HG03097 (cell line): ENCODE measurements at regions not wholly inside any gene's neighbourhood (a gene's known extent, or its start where the extent isn't known, plus 50 kb on each side); places are given as distances from the start of the nearest gene placed in this dataset.

Experiments
- ATAC-seq: cut with Tn5 transposase; IDR thresholded peaks from one replicate; pipeline ENCODE4 v1.9.1; 2021; ENCODE audit not compliant: unreplicated experiment, low FRiP score

DNA sequence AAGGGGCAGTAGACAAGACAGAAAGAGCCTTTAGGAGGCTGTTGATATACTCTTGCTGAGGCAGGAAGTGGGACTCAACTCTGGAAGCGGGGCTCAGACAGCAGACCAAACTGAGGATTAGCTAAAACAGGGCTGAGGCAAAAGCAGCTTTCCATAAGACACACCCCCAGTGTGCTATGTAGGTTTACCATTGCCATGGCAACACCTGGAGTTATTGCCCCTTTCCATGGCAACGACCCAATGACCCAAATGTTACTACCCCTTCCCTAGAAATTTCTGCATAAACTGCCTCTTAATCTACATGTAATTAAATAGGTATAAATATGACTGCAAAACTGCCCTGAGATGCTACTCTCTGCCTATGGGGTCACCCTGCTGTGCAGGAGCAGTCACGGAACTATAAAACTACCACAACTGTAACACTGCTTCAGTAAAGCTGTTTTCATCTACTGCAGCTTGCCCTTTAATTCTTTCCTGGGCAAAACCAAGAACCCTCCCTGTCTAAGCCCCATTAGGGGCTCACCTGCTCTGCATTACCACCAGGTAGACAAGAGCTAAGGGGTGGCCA is 348.4 kb upstream of the PODXL start:
- ATAC-seq: no peak

DNA sequence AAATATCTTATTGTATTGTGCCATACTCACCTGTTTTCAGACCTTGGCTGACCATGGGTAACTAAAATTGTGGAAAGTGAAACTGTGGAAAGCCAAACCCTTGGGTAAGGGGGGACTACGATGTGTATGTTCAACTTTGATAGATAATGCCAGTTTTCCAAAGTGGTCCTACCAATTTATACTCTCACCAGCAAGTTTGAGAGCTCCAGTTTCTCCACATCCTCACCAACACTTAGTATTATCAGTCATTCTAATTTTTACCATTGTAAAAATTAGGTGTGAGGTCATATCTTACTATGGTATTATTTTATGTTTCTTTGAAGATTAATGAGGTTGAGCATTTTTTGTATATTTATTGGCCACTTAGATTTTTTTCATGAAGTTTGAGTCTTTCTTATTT is 346.9 kb upstream of the PODXL start:
- no peak for ATAC-seq

DNA sequence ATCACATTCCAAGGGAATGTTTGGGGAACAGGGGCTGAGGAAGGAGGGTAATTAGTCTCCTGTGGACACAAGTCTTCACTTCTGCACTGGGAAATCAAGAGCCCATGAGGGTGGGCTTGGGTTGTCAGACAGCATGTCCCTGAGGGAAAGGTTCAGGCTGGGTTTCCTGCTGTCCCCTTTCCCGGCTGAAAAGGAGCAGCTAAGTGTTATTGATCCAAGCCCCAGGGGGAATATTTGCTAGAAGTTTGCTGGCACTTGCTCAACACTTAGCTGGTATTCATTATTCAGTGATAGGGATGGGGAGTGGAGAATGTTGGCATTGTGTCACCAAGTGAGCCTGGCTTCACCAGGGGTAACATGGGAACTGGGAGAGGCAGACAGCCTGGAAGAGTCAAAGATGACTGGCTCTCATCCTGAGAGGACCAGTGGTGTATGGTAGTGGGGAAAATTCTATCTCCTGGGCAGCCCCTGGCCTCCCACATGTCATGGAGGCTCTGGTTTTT is 344.4 kb upstream of the PODXL start:
- ATAC-seq: no peak

DNA sequence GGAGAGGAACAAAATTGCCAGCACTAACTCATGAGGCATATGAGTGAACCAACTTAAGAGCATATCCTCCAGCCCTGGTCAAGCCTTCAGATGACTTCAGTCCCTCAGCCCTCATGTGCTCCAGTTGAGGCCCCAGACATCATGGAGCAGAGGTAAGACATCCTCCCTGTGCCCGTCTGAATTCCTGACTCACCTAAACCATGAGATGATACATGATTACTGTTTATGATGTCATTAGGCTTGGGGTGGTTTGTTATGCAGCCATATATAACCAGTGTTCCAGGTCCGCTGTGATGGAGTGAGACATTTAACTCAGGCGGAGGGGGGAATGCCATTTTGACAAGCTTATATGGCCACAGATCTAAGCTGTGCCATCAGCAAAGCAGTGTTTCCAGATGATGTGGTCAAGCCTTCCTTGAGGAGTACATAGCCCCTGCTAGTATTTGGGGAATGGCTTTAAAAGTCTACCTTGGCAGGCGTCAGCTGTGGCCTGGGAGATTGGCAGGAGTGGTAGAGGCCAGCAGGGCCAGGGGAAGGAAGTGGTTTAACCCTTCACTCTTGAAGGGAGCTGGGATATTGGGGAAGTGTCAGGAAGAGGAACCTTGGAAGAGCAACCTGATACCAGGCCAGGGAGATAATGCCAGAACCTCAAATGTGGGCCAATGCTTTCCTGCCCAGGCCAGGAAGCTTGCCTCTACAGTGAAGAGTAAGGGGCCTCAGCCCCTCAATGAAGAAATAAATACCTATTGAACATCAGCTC is 343.0 kb upstream of the PODXL start:
- no peak for ATAC-seq

DNA sequence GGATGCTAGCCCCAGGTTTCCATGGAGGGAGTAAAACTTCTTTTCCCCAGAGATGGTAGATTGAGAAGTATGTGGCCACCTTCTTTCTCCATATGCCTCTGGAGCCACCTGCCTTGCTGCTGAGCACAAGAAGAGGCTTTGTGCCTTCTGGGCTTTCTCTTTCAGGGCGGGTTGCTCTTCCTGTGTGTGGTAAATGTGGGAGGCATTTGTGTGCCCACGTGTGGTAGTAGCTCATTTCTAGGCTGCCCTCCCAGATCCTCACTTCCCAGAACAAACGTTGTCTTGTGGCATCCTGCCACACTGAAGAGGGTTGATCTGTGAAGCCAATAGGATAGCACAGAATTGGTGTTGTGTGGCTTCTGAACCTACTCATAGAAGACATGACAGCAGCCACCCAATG is 342.0 kb upstream of the PODXL start:
- no peak for ATAC-seq

DNA sequence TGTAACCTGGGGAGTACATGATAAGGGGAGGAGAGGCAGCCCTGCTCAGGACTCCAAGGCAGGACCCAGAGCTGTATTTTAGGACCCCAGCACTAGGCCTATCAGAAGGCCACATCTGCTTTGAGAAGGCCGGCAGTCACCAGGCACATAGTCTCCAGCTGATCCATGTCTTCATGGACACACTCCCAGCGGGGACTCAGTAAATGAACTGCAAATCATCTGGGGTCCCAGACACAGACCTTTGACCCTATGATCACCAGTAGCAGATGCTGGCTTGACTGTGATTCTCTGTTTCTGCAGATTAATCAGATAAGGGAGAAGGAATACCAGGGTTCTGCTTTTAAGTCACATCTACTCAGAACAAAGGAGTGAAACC is 341.4 kb upstream of the PODXL start:
- no peak for ATAC-seq

DNA sequence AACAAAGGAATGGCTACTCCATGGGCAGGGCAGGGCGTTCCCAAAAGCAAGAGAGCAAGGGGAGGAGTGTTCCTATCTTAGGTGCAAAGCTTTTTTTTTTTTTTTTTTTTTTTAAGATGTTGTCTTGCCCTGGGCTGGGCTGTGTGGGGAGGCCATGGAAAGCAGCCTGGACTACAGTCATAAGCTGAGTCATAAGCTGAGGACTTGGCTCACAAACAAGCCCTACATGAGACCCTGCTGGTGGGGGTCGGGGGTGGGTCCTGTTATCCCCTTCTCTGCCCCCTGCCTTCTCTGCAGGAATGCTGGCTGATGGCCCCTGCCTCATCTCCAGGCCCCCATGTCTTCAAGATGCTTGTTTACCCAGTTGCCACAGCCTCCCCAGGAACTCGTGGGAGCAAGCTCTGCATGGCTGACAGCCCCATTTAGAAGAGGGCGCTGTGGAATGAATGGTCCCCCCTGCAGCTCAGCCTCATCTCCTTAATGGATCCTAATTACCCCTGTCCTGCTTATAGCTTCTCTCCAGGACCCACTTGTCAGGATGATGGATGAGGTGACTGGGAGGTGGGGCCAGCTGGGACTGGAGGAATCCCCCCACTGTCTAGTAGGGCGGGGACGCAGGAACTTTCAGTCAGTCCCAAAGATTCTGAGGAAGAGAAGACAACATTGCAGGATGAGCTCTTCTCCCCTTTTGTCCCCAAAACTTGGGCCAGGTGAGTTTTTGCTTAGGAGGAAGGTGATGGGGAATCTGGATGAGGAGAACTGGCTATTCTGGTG is 340.8 kb upstream of the PODXL start:
- ATAC-seq: no peak

DNA sequence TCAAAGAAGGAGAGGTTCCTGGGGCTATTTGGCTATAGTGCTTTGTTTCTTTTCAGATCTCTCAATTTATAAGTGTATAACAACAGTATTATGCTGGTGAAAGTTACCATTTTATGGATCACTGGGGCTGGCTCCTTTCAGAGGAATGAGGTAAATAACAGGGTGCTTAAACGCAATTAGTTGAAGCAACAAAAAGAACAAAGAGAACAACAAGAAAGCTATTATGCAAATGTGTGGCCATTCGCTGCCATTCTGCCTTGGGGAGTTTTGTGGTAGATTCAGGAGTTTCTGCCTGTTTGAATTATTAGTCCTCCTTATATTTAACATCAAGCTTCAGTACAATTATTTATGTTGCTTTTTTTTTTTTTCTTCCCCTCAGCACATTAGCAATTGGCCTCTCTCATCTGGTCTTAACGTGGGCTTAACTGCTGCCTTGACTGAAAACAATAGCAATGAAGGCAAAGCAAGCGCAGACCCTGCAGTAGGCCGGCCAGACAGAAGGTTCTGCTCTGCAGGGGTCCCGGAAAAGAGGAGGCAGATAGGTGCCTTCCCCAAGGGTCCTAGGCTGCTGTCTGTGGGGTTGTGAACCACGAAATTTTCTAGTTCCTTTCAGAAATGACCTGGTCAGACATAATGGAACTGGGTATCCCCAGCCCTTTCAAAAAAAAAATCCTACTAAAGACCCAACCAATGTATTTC is 339.9 kb upstream of the PODXL start:
- no peak for ATAC-seq

DNA sequence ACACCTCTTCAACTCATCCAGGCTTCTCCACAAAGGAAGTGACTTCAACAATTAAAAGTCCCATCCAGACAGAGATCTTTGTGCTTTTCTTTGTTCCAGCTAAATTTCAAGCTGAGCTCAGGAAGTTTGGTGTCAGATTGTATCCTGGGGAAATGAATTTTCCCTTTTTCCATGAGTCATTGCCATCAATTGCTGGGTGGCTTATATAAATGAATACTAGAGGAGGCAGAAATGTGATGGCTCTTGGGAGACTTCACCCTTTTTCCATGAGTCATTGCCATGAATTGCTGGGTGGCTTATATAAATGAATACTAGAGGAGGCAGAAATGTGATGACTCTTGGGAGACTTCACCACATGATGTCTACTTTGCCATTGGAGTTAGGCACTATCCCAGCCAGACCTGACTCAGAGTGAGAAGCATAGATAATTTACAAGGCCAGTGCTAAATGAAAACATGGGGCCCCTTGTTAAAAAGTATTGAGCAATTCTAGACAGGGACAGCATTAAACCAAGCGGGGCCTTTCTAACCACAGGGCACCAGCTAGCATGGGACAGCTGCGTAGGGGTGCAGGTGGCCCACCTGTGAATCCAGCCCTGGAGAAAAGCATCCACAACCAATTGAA is 339.2 kb upstream of the PODXL start:
- ATAC-seq: no peak

DNA sequence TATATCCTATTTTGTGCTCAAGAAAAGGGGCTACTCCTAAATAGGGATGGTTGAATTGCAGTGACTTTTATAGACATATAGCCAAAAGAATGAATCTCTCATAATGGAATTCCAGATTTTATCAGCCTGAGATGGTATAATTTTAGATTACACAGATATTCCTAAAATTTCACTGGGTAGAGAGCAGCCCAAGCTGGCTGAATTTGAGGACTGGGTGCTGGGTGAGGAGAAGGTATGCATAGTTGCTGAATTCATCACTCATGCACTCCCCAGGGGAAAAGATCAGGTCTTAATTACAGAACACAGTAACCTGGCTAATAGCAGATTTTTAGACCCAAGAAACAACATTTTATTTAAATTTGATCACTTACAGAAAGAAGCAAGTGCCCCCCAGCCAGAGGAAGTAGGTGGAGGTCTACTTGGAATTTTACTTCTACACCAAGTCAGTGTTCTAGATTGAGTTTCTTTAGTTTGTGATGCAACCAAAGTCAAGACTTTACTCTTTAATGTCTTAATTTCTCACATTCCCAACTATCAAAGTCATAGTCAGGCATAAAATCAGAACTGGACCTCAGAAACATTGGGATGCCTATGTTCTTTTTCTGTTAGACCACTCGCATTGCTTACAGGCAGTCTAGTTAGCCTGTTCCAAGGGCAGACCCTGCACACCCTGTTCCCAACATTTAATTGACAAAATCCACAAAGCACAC is 337.4 kb upstream of the PODXL start:
- no peak for ATAC-seq

DNA sequence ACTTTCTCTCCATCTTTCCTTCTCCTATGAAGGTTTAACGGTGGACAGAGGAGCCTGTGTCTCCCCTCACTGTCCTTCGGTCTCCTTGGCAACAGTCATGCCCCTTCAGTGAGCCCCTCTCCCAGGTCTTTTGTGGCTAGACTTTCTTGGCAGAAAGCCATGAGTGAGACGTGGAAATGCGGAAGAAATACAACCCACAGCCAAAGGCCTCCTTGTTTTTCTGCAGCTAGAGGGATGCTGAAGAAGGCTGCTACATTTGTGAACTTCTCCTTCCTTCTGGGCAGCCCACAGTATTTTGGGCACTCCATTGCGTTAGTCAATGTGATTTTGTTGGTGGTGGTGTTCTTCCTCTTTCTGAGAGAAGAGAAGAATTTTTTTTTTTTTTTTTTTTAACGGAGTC is 333.7 kb upstream of the PODXL start:
- ATAC-seq: no peak

DNA sequence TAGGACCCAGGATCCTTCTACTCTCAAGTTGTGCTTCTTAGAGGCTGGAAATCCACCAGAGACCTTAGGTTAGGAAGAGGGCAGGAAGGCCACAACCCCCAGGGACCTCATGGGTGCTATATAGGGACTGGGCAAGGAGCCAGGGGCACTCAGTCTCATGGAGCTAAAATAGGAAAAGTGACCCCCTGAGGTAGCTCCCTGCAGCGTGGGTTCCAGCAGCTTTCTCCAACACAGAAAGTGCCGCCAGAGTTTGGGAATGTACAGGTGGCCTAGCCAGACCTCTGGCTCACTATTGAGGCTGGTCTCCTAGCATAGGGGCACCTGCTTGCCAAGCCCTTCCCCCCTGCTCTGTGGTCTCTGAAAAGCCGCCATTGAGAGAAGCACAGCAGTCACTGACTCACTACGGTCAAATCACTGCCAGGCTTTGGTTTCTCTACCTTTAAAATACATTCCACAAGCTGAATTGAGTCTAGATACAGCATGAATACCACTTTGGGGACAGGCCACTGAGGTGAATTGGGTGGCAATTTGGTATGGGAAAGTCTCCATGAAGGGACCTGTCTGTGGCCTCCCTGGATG is 333.2 kb upstream of the PODXL start:
- ATAC-seq: no peak

DNA sequence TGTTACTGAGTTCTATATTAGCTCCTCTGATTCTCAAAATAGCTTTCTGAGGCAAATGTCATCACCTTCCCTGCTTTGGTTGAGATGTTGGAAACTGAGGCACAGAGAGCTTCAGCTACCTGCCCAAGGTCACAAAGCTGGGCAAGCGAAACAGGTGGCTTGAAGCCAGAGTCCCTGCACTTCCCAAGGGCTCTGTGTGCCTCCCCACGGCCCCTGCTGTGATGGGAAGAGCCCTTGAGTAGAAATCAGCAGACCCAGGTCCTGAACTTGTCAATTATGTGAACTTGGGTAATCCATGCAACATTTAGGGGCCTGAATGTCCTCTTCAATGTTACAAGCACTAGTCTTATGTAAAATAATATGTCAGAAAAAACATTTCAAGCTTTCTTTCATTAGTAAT is 327.3 kb upstream of the PODXL start:
- ATAC-seq: no peak

DNA sequence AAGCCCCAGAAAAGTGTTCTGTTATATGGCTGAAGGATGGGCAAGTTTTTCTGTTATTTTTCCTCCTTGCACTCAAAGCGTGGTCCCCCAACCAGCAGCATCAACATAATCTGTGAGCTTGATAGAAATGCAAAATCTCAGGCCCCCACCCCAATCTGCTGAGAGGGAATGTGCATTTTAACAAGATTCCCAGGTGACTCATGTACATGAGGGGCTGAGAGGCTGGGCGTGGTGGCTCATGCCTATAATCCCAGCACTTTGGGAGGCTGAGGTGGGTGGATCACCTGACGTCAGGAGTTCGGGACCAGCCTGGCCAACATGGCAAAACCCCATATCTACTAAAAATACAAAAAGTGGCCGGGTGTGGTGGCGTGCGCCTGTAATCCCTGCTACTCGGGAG is 326.8 kb upstream of the PODXL start:
- no peak for ATAC-seq

DNA sequence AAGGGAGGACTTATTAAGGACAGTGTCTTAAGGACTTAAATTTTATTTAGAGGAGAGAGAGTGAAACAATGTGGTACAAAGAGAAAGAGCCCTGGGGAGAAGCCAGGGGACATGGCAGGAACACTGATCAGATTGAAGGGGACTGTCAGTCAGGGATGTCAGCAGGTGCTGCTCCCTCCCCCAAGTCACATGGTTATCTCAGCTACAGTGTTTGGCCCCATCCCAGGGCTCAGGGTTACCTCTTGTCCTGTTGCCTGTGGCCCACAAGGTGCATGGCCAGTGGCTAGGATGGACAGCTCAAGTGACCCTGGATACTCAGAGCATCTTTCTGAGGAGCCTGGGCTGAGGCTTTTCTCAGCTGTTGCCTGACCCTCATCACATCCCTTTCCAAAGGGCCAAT is 325.9 kb upstream of the PODXL start:
- no peak for ATAC-seq

DNA sequence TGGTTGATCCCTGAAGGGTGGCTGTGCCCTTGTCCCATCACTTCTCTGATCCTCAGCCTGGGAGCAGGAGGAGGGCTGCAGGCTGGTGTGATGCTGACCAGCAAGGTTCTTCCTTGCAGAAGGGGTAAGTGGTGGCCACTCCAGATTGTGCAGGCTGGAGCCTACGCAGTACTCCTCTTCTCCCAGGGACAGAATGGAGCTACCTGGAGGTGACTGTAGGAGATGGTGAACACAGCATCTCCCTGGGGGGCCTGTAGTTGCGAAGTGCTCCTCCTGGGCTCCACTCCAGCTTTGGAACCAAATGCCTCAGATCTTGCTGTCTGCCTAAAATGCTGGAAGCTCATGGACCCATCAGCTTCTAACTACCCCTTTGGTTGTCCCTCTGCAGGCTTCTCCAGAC is 323.6 kb upstream of the PODXL start:
- ATAC-seq: no peak

DNA sequence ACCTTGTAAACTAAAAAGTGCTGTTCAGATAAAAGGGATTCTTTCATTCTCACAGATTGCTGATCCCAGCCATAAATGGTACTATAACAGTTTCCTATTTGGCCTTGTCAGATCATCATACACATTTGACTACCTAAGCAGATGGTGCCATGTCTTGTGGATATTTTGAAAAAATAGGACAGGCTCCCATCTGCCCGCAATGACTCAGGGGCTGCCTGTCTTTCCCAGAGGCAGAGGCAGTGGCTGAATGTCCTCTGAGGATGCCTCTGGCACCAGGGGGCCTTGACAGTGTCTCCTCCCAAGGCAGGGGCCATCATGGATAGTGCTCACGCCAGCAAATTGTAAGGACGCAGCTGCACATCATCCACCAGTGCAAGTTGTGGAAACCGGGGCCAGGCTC is 323.0 kb upstream of the PODXL start:
- no peak for ATAC-seq

DNA sequence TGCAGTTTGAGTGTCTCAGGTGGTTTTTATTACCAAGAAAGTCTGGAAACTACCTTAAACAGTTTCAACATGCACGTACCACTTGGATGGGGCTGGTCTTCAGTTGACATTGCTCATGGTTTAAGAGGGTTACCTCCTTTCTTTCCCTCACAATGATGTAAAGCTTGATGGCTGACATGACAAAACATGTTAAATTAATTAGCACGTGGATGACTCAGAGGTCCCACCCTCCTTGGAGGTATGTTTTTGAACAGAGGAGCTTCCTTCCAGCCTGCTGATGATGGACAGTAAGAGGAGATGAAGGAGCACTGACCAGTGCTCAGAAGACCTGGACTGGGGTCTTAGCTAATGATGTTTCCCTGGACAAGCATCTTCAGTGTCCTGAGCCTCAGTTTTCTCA is 322.3 kb upstream of the PODXL start:
- ATAC-seq: no peak

DNA sequence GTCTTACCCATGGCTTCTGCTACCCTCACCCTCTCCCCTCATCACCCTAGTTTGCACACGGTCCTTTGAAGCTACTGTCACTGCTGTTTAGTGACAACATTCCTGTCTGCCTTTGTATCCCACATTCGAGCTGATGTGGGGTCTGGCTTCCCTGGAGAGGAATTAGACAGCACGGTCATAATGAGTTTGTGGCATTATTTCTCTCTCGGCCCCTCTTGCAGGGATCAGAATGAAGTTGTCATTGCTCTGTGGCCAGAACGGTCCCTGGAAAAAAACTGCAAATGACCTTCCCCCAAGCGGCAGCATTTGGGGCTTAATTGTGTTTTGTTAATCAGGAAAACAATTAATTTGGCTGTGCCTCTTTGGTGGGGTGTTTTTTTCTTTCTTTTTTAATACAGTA is 317.2 kb upstream of the PODXL start:
- ATAC-seq: no peak

DNA sequence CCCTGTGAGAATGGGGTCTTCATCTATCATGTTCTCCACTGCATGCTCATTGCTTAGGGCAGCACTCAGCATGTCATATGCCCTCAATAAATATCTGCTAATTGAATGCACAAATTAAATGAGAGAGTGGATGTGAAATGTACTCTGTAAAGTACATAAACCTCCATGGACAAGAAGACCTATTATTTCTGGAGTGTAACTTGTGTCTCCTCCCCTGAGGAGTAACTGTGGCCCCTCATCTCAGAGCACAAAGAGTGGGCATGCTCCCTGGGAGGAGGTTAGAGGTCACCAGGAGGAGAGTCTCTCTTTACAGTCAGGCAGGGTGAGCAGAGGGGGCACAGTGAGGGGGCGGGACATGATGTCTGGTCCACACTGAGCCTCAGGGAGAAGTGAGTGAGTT is 313.6 kb upstream of the PODXL start:
- ATAC-seq: no peak
